Esophagus (tissue), 2 donors: ENCODE measurements at regions not wholly inside any gene's neighbourhood (a gene's known extent, or its start where the extent isn't known, plus 50 kb on each side); places are given as distances from the start of the nearest gene placed in this dataset.

Source experiments
- H3K27ac ChIP-seq, 2 donors: one replicate each; pipeline ENCODE4 v1.5.1; 2013; ENCODE audit warnings: low read depth in 2 of 2, mild to moderate bottlenecking in 2 of 2, inconsistent platforms in 1 of 2, low read length in 1 of 2, moderate library complexity in 1 of 2
- H3K27me3 ChIP-seq, 2 donors: one replicate each; pipeline ENCODE4 v1.6.1; 2013; ENCODE audit warnings: low read length in 2 of 2, control low read depth in 1 of 2, mild to moderate bottlenecking in 1 of 2; ENCODE audit not compliant: insufficient read depth in 2 of 2, control insufficient read depth in 1 of 2
- H3K36me3 ChIP-seq, 2 donors: one replicate each; pipeline ENCODE4 v1.6.1; 2013; ENCODE audit warnings: low read length in 1 of 2; ENCODE audit not compliant: control insufficient read depth in 2 of 2, insufficient read depth in 2 of 2
- H3K4me1 ChIP-seq, 2 donors: one replicate each; pipeline ENCODE4 v1.6.1; 2013; ENCODE audit warnings: low read length in 1 of 2; ENCODE audit not compliant: control insufficient read depth in 2 of 2, insufficient read depth in 2 of 2
- H3K4me3 ChIP-seq, 2 donors: one replicate each; pipeline ENCODE4 v1.5.1; 2013; ENCODE audit warnings: low read length in 2 of 2, mild to moderate bottlenecking in 2 of 2, low read depth in 1 of 2, moderate library complexity in 1 of 2
- H3K9me3 ChIP-seq, 2 donors: one replicate each; pipeline ENCODE4 v1.6.1; 2013; ENCODE audit warnings: mild to moderate bottlenecking in 2 of 2, low read depth in 1 of 2, low read length in 1 of 2, moderate library complexity in 1 of 2; ENCODE audit not compliant: control insufficient read depth in 2 of 2, insufficient read depth in 1 of 2
- WGBS, 2 donors: extraction: QIAGEN DNeasy Blood & Tissue Kit; methylation state at CpG; one replicate each; pipeline ENCODE4 v1.1.7; 2013; 5-methylcytosine and 5-hydroxymethylcytosine counted together
- donor health status: healthy with polysubstance abuse.
- donor health status: Bipolar disorder and iron deficiency.

- H3K27ac ChIP-seq: no peak overlapping the region
These were observed 78.6 kb upstream of the IFNG-AS1 start for GRCh38 chr12:67910360-67911274.

GRCh38 chr12:67911275-67911600 lies 78.0 kb upstream of the IFNG-AS1 start:
- Histone ChIP-seq H3K4me3 (no peak overlapping the region), H3K9me3 (no peaks in the 10 kb centered on the region), H3K36me3 (no peaks in the 10 kb centered on the region), H3K27ac (no peak overlapping the region), H3K4me1 (no peaks in the 10 kb centered on the region), H3K27me3 (no peaks in the 10 kb centered on the region)
- WGBS, 2 donors: 79 to 83% methylated on average over 5 of the region's 5 CpGs

More at GRCh38 chr12:67910360-67911274, 78.6 kb upstream of the IFNG-AS1 start:
- H3K27me3 ChIP-seq: no peaks in the 10 kb centered on the region
- H3K4me1 ChIP-seq: no peaks in the 10 kb centered on the region
- no peaks in the 10 kb centered on the region for H3K36me3 ChIP-seq
- H3K4me3 ChIP-seq: no peak overlapping the region
- H3K9me3 ChIP-seq: no peaks in the 10 kb centered on the region
- WGBS, 2 donors: 55 to 61% methylated on average over 14 of the region's 14 CpGs

GRCh38 chr12:67911789-67912188 lies 77.5 kb upstream of the IFNG-AS1 start:
- Histone ChIP-seq H3K36me3 (no peaks in the 10 kb centered on the region), H3K4me3 (no peak overlapping the region), H3K27me3 (no peaks in the 10 kb centered on the region), H3K9me3 (no peaks in the 10 kb centered on the region), H3K27ac (no peak overlapping the region), H3K4me1 (peaks cover 0 to 2% of the 10 kb centered on the region in 2 donors)
- 70 to 83% methylated on average over 3 of the region's 3 CpGs for WGBS, 2 donors

GRCh38 chr12:67915335-67915851 lies 73.9 kb upstream of the IFNG-AS1 start:
- Histone ChIP-seq H3K27me3 (no peaks in the 10 kb centered on the region), H3K36me3 (no peaks in the 10 kb centered on the region), H3K9me3 (no peaks in the 10 kb centered on the region), H3K4me1 (peaks cover 0 to 4% of the 10 kb centered on the region in 2 donors), H3K4me3 (no peak overlapping the region), H3K27ac (no peak overlapping the region)
- 75 to 77% methylated on average over 6 of the region's 6 CpGs for WGBS, 2 donors

- Histone ChIP-seq H3K4me3 (no peak overlapping the region), H3K4me1 (peaks cover 0 to 4% of the 10 kb centered on the region in 2 donors), H3K9me3 (no peaks in the 10 kb centered on the region), H3K27ac (no peak overlapping the region), H3K36me3 (no peaks in the 10 kb centered on the region), H3K27me3 (no peaks in the 10 kb centered on the region)
- WGBS, 2 donors: 85 to 92% methylated on average over 5 of the region's 5 CpGs
These were observed 72.8 kb upstream of the IFNG-AS1 start for GRCh38 chr12:67916266-67916970.

GRCh38 chr12:67917811-67918210 lies 71.4 kb upstream of the IFNG-AS1 start:
- H3K36me3 ChIP-seq: no peaks in the 10 kb centered on the region
- WGBS, 2 donors: 60 to 66% methylated on average over 4 of the region's 4 CpGs

GRCh38 chr12:67918441-67918840 lies 70.8 kb upstream of the IFNG-AS1 start:
- H3K4me1 ChIP-seq: peaks cover 0 to 4% of the 10 kb centered on the region in 2 donors
- H3K4me3 ChIP-seq: no peak overlapping the region
- no peaks in the 10 kb centered on the region for H3K27me3 ChIP-seq
- WGBS, 2 donors: 91 to 92% methylated on average over 4 of the region's 4 CpGs
- H3K36me3 ChIP-seq: no peaks in the 10 kb centered on the region
- H3K27ac ChIP-seq: no peak overlapping the region
- H3K9me3 ChIP-seq: no peaks in the 10 kb centered on the region

More at GRCh38 chr12:67917811-67918210, 71.4 kb upstream of the IFNG-AS1 start:
- Histone ChIP-seq H3K4me3 (no peak overlapping the region), H3K4me1 (peaks cover 0 to 4% of the 10 kb centered on the region in 2 donors), H3K27ac (no peak overlapping the region), H3K27me3 (no peaks in the 10 kb centered on the region), H3K9me3 (no peaks in the 10 kb centered on the region)

- H3K27me3 ChIP-seq: no peaks in the 10 kb centered on the region
- no peaks in the 10 kb centered on the region for H3K9me3 ChIP-seq
- WGBS, 2 donors: 62 to 66% methylated on average over 2 of the region's 2 CpGs
- H3K4me3 ChIP-seq: no peak overlapping the region
- peaks cover 0 to 4% of the 10 kb centered on the region in 2 donors for H3K4me1 ChIP-seq
- H3K36me3 ChIP-seq: no peaks in the 10 kb centered on the region
- H3K27ac ChIP-seq: no peak overlapping the region
These were observed 69.8 kb upstream of the IFNG-AS1 start for GRCh38 chr12:67919406-67919805.

GRCh38 chr12:67920413-67920812 lies 68.8 kb upstream of the IFNG-AS1 start:
- no peak overlapping the region for H3K4me3 ChIP-seq
- WGBS, 2 donors: 75 to 80% methylated on average over 2 of the region's 2 CpGs

More at GRCh38 chr12:67920413-67920812, 68.8 kb upstream of the IFNG-AS1 start:
- Histone ChIP-seq H3K4me1 (peaks cover 0 to 4% of the 10 kb centered on the region in 2 donors), H3K27ac (no peak overlapping the region), H3K36me3 (no peaks in the 10 kb centered on the region), H3K9me3 (no peaks in the 10 kb centered on the region), H3K27me3 (peaks cover 0 to under 1% of the 10 kb centered on the region in 2 donors)
